MG63 (cell line): ENCODE measurements at regions not wholly inside any gene's neighbourhood (a gene's known extent, or its start where the extent isn't known, plus 50 kb on each side); places are given as distances from the start of the nearest gene placed in this dataset.

Experiments used
- DNase-seq: peaks from one replicate; pipeline ENCODE4 v3.0.0-alpha.2; 2020
- H3K27me3 ChIP-seq: fragments of 250-450 bp; sonication (Bioruptor Pico); 2 replicates; pipeline ENCODE4 v1.5.1; 2020; ENCODE audit warnings: mild to moderate bottlenecking, moderate library complexity
- H3K36me3 ChIP-seq: fragments of 250-450 bp; sonication (Bioruptor Pico); 2 replicates; pipeline ENCODE4 v1.5.1; 2020; ENCODE audit warnings: mild to moderate bottlenecking, moderate library complexity
- H3K4me3 ChIP-seq: fragments of 250-450 bp; sonication (Bioruptor Pico); 2 replicates; pipeline ENCODE4 v1.5.1; 2020; ENCODE audit warnings: mild to moderate bottlenecking, moderate library complexity
- H3K9me3 ChIP-seq: fragments of 250-450 bp; sonication (Bioruptor Pico); 2 replicates; pipeline ENCODE4 v1.5.1; 2020; ENCODE audit warnings: mild to moderate bottlenecking, moderate library complexity

DNA sequence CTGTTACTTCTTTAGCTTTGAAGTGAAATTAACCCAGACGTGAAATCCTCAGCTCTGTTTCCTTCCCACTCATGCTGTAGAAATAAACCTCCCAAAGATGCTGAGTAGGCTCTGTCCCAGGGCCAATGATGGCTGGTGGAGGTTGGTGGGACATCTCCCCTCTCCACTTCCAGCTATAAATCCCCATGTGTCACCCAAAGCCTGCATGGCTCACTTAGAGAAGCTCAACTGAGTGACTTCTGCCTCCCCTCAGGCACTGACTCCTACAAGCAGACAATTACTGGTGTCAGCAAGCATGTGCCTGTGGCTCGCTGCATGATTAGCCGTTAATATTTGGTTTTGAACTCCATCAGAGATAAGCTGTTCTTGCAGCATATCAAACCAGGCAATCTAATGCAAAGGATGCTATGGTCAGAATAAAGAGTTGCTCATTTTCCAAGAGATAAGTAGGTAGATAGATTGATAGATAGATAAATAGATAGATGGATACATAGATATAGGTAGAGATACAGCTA is 569.5 kb upstream of the WWC1 start:
- Histone ChIP-seq H3K36me3 (no peaks in the 10 kb centered on the region), H3K4me3 (no peak overlapping the region), H3K9me3 (no peaks in the 10 kb centered on the region), H3K27me3 (no peaks in the 10 kb centered on the region)
- no peak for DNase-seq

DNA sequence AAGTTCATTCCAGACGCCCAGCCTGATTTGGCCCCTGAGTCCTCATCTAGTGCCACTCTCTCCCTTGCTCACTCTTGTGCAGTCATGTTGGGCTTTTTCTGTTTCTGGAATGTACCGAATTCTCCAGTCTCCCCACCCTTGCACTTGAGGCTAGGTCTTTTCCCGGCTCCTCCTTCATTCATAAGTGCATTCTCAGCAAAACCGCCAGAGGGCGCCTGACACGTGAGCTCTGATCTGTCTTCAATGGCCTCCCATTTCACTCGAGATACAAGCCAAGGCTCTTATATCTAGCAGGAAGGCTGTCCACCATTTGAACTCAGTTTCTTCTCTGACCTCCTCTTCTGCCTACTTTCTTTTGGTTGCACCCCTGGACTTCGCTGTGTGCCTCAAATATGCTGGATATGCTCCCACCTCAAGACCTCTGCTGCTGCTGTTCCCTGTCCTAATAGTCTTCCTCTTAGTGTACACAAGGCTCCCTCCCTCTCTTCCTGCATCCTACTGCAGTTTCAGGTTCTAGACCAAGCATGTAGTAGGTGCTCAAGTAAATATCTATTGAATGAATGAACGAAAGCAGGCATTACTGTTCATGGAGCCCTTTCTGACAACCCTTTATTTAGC is 568.1 kb upstream of the WWC1 start:
- no peaks in the 10 kb centered on the region for H3K9me3 ChIP-seq
- no peaks in the 10 kb centered on the region for H3K36me3 ChIP-seq
- no peaks in the 10 kb centered on the region for H3K27me3 ChIP-seq
- peak; percentile 69 for DNase-seq
- no peak overlapping the region for H3K4me3 ChIP-seq

DNA sequence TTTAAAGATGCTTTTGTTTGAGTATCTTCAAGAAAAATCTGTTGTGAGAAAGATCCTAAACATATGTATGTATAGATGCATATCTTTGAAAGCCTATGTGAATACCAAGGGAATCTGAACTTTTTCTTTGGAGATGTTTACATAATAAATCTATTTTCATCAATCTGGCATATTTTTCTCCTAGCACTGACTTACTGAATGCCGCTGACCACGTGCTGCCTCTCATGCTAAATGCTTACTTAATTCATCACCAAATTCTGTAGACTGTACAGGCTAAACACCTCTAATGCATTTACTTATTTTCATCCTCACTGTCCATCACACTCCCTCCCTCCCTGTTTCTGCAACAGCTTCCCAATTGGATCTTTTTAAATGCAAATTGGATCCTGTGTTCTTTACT is 566.2 kb upstream of the WWC1 start:
- Histone ChIP-seq H3K36me3 (no peaks in the 10 kb centered on the region), H3K27me3 (no peaks in the 10 kb centered on the region), H3K9me3 (no peaks in the 10 kb centered on the region), H3K4me3 (no peak overlapping the region)
- DNase-seq, result no peak

DNA sequence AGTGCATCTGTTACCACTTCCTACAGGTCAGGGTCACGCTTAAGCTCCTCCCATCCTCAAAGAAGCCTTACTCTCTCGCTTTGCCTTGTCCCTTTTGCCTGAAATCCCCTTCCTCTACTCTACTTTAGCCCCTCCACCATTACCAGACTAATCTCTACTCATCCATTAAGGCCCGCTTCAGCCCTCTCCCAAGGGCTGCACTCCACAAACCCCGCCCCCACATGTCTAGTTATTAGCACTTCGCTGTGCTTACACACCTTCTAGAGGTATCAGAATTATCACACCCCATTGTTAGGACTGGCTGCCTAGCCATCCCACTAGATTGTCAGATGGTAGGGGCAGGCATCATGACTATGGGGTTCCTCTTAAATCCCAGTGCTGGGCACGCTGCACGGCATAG is 565.7 kb upstream of the WWC1 start:
- H3K27me3 ChIP-seq, result no peaks in the 10 kb centered on the region
- H3K36me3 ChIP-seq, result no peaks in the 10 kb centered on the region
- no peak overlapping the region for H3K4me3 ChIP-seq
- no peak for DNase-seq
- no peaks in the 10 kb centered on the region for H3K9me3 ChIP-seq

DNA sequence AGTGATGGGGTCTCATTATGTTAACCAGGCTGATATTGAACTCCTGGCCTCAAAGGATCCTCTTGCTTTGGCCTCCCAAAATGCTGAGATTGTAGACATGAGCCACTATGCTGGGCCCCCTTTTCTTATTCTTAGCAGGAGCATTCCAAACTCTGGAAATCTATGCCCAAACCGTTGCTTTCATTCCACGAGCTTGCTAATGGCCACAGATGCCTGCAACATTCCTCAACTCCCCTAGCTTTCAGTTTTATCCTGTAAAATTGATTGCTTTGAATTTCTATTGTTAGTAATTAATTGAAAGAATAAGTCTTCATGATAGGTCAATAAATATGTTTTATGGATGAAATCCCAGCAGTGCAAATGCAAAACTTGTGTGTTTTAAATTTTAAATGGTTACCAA is 564.8 kb upstream of the WWC1 start:
- Histone ChIP-seq H3K9me3 (no peaks in the 10 kb centered on the region), H3K4me3 (no peak overlapping the region), H3K27me3 (no peaks in the 10 kb centered on the region), H3K36me3 (no peaks in the 10 kb centered on the region)
- no peak for DNase-seq

DNA sequence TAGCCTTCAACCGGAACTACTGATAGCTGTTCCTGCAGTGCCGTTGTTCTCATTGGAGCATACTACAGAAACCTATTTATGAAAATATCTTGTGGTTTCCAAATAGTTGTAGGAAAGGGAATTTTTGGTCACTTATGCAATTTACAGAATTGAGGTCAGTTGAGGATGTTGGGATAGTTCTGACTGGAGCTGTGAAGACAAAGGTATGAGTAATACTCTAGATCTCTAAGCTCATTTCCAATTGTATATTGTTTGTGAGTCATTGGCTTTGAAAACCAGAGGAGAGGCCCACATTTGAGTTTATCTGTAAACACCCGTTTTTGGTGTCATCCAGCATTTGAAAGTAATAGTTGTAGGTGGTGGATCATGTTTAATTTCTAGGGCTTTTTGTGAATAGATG is 561.3 kb upstream of the WWC1 start:
- Histone ChIP-seq H3K4me3 (no peak overlapping the region), H3K36me3 (no peaks in the 10 kb centered on the region), H3K27me3 (no peaks in the 10 kb centered on the region), H3K9me3 (no peaks in the 10 kb centered on the region; the same call in 1 of the 2 replicates)
- DNase-seq, result peak; percentile 37

DNA sequence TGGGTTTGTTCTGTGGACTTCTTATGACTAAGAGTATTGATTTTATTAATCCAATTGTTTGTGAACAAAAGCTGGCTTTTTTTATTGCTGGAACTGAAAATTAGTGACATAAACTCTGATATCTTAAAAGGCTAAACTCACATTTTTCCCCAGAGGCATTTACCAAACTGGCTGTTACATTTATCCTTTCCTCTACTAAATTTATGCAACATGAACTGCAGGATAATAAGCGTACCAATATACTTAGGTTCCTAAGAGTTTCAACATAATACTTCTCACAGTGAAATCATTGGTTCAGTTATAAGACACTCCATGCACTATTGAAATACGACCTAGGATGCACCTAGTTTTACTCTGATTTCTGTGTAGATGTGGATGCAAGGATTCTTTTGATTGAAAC is 560.8 kb upstream of the WWC1 start:
- no peak for DNase-seq
- Histone ChIP-seq H3K27me3 (no peaks in the 10 kb centered on the region), H3K36me3 (no peaks in the 10 kb centered on the region), H3K4me3 (no peak overlapping the region), H3K9me3 (no peaks in the 10 kb centered on the region; the same call in 1 of the 2 replicates)

DNA sequence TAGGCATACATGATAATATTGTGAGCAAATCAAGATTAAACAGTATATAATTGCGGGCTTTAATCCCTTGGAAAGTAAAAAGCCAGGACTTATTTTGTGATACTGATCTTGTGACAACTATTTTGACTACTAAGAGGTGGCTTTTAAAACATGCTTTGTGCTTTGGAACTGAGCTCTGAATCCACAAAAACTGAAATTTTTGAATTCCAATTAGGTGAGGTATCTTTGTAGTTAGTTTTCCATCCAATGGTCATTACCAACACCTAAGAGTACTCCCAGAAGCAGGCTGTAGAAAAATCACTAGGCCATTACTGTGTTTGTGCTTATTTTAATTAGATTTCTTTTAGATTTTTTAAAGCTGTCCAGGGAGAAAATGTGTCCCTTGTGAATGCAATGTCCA is 559.5 kb upstream of the WWC1 start:
- Histone ChIP-seq H3K9me3 (no peaks in the 10 kb centered on the region; the same call in 1 of the 2 replicates), H3K36me3 (no peaks in the 10 kb centered on the region), H3K27me3 (no peaks in the 10 kb centered on the region), H3K4me3 (no peak overlapping the region)
- DNase-seq, result no peak

DNA sequence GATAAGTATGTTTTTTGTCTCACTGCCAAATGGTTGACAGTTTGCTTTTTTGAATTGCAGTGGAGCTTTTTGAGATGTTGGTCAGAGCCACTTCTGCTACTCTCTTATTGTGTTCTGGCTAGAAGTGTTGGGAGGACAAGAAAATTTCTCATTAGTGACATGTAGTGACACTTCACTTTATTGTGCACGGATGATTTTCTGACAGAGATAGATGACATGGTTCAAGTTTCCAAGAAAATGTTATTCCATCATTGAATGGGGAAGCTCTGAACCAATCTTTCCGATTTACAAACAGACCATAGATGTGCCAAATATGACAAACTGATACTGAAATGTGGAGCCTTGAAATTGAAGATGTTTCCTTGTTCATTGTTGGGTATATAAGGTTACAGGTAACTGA is 558.9 kb upstream of the WWC1 start:
- Histone ChIP-seq H3K4me3 (no peak overlapping the region), H3K36me3 (no peaks in the 10 kb centered on the region), H3K27me3 (no peaks in the 10 kb centered on the region), H3K9me3 (no peaks in the 10 kb centered on the region; the same call in 1 of the 2 replicates)
- DNase-seq, result no peak

DNA sequence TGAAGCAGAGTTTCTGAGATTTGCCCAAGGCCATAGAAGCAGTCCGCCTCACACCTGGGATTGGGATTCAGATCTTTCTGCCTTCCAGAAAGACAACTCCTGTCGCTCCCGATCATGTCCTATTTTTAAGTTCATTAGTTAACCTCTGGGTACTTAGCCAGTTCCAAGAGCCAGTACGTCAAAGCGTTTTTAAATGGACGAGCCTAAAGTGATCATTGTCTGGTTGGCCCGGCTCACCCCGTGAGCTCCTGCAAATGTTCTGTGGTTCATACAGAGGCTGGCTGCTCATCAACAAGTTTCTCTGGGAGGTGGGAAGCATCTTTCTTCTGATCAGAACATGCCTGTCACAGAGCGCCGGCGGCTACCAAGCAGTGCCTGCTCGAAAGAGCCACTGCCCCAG is 554.5 kb upstream of the WWC1 start:
- Histone ChIP-seq H3K27me3 (no peaks in the 10 kb centered on the region), H3K36me3 (no peaks in the 10 kb centered on the region), H3K4me3 (no peak overlapping the region), H3K9me3 (peaks cover 6% of the 10 kb centered on the region; the same call in 1 of the 2 replicates)
- no peak for DNase-seq

DNA sequence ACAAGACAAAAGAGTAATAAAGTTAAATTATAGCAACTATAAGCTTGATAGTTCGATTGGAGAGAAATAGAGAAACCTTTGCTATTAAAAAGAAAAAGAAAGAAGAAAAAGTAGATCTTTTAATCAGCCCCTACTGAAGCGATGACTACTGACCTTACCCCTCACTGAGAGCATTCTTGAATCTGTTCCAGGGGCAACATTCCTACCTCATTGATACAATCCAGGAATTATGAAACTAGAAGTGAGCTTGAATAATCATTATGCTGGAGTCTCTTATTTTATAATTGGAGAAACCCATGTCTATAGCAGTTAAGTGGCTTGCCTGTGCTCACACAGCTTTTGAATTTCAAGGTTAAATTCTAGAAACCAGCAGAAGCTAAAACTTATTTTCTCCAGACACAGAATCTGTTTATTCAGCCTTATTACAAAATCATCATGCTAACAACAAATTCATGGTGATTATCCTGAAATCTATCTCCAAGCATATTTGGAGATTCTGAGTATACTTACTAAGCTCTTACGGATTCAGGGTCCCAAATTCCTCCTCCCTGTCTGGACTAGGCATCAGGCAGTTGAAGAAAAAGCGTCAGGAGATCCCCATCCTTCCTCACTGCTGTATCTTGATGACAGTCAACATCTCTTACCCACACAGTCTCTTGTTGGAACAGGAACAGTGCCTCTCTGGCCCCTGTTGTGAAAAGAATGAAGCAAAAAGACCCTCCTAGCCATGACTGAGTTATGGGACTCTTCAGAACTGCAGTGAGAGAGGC is 547.6 kb upstream of the WWC1 start:
- Histone ChIP-seq H3K4me3 (no peak overlapping the region), H3K9me3 (peaks cover 3% of the 10 kb centered on the region; the same call in 1 of the 2 replicates), H3K36me3 (no peaks in the 10 kb centered on the region), H3K27me3 (no peaks in the 10 kb centered on the region)
- peak; percentile 63 for DNase-seq

DNA sequence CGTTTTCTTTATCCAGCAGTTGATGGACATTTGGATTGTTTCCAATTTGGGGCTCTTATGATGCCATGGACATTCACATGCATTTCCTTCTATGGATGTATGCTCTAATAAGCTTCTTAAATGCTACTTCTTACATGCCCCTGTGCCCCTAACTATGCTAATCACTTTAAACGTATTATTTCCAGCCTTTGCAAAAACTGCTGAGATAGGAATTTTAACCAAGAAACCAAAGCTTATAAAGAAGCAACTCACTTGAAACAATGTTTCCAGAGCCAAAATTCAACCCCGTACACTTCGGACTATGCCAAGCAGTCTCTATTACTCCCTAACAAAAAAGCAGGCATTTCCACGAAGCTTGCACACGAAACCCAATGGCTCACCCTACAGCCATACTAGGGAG is 545.6 kb upstream of the WWC1 start:
- Histone ChIP-seq H3K4me3 (no peak overlapping the region), H3K36me3 (no peaks in the 10 kb centered on the region), H3K27me3 (no peaks in the 10 kb centered on the region), H3K9me3 (peaks cover 3% of the 10 kb centered on the region; the same call in 1 of the 2 replicates)
- DNase-seq, result no peak

DNA sequence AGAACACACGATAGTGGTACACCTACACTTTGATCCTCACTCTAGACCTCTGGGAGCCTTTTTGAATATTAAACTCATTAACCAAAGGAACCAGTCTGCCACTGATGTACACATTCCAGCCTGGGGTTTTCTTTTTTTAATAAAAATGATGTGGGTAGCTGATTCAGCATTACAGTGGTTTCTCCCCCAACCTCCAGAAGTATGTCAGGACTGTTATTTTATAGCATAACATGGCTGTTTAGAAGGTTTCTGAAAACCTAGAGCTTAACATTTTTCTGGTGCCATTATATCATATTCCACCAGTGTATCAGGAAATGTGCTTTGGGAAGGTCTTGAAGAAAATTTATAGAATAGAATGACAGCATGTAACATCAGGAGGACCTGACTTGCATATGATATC is 540.9 kb upstream of the WWC1 start:
- Histone ChIP-seq H3K36me3 (no peaks in the 10 kb centered on the region), H3K4me3 (no peak overlapping the region), H3K9me3 (peaks cover 2% of the 10 kb centered on the region; the same call in 1 of the 2 replicates), H3K27me3 (no peaks in the 10 kb centered on the region)
- no peak for DNase-seq

DNA sequence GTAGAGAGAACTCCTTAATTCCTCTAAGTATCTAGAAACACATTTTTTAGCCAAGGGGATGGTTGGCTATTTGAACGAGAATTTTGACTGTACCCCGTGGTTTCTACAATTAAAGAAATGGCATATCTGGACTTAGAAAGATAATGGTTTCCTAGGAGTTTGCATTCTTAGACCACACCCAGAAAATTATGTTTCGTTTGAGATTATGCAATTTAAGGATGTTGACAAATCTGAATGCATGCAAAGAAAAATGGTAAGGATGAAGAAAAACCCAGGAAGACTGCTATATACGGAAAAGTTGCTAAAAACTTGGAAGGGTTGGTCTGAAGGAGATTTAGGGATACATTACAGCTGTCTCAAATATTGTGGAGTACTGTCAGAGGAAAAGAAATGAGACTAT is 538.5 kb upstream of the WWC1 start:
- no peak overlapping the region for H3K4me3 ChIP-seq
- no peaks in the 10 kb centered on the region for H3K36me3 ChIP-seq
- no peaks in the 10 kb centered on the region for H3K27me3 ChIP-seq
- DNase-seq, result no peak
- H3K9me3 ChIP-seq, result peaks cover 2% of the 10 kb centered on the region; the same call in 1 of the 2 replicates

DNA sequence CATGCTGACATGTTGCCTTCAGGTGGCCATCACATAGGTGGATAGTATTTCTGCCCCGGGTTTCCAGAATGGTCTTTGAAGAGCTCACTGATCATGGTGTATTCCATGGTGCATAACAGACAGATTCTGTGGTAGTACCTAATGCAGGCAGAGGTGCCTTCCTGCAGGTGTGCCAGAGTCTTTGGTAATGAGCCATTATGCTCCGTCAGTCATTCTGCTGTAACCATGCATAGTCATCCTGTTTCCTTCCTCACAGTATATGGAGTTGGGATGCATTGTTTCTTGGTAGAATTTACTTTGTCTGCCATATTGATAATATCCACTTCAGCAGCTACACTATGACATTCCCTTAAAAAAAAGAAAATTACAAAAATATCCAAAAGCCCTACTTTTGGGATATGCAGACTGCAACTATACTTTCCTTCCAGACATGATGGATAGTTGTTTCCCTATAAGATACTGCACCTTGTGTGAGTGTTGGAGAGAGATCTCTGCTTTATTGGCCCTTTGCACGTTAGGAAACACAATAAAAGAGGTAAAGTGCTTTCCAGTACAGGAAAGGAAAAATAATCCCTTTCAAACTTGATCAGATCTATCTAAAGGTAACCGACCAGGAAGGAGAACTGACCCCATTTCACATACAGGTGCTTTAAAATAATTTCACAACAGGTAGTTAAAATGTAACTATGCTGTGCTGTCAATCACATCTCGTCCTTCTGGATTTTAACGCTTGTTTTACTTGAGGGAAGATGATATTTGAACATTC is 537.5 kb upstream of the WWC1 start:
- no peaks in the 10 kb centered on the region for H3K27me3 ChIP-seq
- DNase-seq, result no peak
- H3K4me3 ChIP-seq, result no peak overlapping the region
- H3K36me3 ChIP-seq, result no peaks in the 10 kb centered on the region
- H3K9me3 ChIP-seq, result peaks cover 2% of the 10 kb centered on the region; the same call in 1 of the 2 replicates

DNA sequence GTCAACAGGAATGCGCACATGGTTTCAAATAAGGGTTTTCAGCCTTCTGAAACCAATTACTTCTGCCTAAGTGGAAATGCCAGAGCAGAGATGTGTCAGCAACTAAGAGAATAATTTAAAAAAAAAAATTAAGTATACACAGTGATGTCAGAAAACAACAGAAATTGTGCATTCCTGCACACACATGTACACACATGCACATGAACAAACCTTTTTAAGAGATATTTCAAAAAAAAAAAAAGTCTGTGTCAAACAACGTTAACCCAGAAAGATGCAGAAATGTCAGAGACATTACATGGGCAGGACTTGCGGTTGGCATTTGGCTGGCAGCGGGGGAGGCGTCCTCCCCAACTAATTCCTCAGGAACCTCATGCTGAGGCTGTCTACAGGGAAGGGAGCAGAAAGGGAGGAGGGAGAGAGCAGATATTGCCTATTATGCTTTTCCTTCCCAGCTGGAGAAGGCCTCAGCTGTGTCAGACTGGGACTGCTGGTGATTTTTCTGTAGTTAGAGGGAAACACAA is 536.9 kb upstream of the WWC1 start:
- peaks cover 2% of the 10 kb centered on the region; the same call in 1 of the 2 replicates for H3K9me3 ChIP-seq
- peak overlapping the region; percentile 25 for H3K4me3 ChIP-seq
- peak; percentile 91 for DNase-seq
- H3K27me3 ChIP-seq, result no peaks in the 10 kb centered on the region
- no peaks in the 10 kb centered on the region for H3K36me3 ChIP-seq

DNA sequence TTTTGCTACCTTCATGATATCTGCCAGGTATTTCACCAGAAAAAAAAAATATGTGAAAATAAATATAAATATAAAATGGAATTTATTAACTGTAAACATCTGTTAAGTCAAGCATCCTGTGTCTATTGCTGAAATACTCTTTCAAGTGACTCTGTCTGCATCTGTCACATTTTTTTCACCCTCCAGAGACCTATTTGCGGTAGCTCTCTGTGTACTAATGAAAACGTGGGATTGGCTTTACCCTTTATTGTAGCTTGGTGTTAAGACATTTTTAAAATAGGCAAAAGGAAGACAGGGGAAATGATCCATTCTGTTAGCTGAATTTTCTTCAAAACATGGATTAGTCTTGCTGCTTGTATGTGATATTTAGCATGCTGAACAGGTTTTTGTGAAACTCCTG is 536.0 kb upstream of the WWC1 start:
- no peak for DNase-seq
- Histone ChIP-seq H3K27me3 (no peaks in the 10 kb centered on the region), H3K9me3 (peaks cover 2% of the 10 kb centered on the region; the same call in 1 of the 2 replicates), H3K36me3 (no peaks in the 10 kb centered on the region), H3K4me3 (peak overlapping the region; percentile 25)
